HG02610 (cell line): ENCODE measurements at regions not wholly inside any gene's neighbourhood (a gene's known extent, or its start where the extent isn't known, plus 50 kb on each side); places are given as distances from the start of the nearest gene placed in this dataset.
"Not testable (repeated sequence)": the region's sequence is repeated elsewhere in the genome, so short reads cannot be mapped to it uniquely, and the experiment has no call there.

ENCODE experiments used
- ATAC-seq: cut with Tn5 transposase; IDR thresholded peaks from one replicate; pipeline ENCODE4 v1.9.1; 2021; ENCODE audit warnings: mild to moderate bottlenecking, moderate library complexity; ENCODE audit not compliant: unreplicated experiment

DNA sequence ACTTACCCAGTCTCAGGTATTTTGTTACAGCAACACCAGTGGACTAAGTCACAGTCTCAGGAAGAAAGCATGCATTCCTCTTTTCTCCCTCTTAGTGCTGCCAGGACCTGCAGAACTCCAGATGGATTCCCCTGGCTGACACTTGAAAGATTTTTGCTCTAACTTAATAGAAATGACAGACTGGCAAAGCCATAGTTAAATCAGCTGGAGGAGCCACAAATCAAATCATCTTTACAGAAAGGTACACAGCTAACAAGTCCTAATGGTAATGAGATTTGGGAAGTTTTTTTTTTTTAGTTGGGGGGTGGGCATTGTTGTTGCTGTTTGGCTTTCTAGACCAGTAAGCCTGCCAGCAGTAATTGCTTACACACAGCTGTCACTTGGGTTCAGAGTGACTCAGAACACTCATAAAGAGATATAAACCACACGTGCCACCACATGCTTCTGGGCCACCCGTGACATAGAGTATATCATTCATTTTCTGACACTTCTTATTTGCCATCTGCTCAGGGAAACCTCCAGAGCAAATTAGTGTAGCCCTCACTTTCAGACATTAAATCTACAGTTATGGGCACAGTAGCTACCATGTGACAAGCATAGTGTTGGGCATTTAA lies 72.4 kb downstream of the FH start:
- ATAC-seq: no peak

DNA sequence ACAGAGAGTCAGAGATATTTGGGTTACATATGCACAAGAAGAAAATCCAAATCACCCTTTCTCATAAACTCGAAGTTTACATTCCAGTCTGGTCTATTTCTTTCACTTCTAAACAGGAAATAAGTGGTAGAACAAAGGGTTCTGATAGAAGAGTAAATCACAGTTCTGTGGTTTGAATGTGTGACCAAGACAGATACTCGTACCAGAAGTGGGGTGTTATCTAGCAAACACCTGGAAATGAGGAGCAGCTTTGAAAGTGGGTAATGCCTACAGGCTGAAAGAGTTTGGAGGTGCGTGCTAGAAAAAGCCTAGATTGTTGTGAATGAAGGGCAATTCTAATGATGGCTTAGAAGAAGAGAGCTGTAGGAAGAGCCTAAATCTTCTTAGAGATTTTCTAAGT lies 74.7 kb downstream of the FH start:
- ATAC-seq: no peak

DNA sequence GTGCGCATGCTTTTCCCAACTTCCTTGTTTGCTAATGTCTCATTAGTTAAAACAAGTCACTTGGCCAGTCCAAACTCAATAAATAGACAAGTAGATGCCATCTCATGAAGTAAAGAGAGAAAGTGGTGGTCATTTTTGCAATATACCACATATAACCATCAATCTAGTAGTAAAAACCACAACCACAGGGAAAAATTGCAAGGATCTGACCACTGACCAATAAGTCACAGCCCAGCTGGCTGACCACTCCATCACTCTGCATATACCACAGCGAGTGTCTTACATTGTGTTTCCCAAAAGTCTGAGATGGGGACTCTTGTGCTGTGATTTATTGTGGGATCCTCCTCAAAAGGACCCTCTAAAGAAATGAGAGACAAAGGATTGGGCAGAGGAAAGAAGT lies 76.0 kb downstream of the FH start:
- no peak for ATAC-seq

- no peak for ATAC-seq
These were observed 76.9 kb downstream of the FH start for GRCh38 chr1:241442686-241443085.

DNA sequence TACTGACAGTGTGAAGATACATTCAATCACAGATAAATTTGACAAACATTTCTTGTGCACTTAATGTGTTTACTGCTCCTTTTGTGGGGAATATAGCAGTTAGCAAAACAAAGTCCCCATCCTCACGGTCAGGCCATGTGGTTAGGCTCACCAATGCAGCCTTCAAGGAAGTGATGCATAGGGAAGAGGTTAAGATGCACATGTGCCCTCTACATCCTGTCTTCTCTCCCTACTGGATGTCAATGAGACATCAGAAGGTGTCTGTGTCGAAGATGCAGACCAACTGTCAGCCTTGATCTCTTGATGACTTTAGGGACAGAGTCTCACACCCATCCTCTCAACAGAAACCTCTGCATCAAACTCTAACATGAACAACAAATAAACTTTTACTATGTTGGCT lies 78.7 kb downstream of the FH start:
- no peak for ATAC-seq

- ATAC-seq: not testable (repeated sequence)
These were observed 80.9 kb downstream of the FH start for GRCh38 chr1:241438686-241439085.

DNA sequence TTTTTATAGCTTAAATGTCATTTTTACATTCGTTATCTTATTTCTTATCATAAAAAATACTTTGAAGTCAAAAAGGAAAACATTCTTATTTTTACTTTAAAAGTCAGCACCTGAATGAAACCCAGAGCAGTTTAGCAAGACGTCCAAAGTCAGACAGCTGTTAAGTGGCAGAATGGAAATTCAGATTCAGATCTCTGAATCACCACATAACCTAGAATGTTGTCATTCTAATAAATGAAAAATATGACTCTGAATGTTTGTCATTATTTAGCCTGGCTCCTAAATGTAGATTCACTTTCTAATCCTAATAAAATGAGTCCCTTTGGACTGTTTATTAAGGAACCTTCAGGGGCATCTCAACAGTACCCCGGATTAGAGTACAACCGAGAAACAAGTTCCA lies 75.2 kb upstream of the RGS7 start:
- no peak for ATAC-seq

GRCh38 chr1:241425091-241425490 lies 68.1 kb upstream of the RGS7 start:
- not testable (repeated sequence) for ATAC-seq

DNA sequence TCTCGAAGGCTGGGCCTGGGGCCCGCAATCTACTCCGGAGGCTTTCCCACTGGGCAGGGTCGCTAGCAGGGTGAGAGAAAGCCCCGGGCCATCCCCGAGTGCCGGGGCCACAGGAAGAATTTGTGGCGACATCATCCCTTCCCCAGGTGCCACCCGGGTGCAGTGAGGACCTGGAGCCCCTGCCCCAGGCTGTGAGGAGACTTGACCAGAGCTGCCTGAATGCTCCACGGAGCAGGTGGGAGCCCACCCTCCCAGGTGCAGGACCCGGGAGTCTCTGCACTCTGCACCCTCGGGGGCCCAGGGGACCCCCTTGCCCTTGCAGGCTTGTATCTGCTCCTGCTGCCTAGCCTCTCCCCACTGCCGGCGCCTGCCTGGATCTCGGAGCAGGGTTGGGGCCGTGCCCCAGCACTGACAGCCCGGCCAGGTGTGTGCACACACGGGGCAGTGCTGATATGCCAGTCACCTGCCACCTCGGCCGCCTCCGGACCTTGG lies 67.5 kb upstream of the RGS7 start:
- ATAC-seq: peak; percentile 8

DNA sequence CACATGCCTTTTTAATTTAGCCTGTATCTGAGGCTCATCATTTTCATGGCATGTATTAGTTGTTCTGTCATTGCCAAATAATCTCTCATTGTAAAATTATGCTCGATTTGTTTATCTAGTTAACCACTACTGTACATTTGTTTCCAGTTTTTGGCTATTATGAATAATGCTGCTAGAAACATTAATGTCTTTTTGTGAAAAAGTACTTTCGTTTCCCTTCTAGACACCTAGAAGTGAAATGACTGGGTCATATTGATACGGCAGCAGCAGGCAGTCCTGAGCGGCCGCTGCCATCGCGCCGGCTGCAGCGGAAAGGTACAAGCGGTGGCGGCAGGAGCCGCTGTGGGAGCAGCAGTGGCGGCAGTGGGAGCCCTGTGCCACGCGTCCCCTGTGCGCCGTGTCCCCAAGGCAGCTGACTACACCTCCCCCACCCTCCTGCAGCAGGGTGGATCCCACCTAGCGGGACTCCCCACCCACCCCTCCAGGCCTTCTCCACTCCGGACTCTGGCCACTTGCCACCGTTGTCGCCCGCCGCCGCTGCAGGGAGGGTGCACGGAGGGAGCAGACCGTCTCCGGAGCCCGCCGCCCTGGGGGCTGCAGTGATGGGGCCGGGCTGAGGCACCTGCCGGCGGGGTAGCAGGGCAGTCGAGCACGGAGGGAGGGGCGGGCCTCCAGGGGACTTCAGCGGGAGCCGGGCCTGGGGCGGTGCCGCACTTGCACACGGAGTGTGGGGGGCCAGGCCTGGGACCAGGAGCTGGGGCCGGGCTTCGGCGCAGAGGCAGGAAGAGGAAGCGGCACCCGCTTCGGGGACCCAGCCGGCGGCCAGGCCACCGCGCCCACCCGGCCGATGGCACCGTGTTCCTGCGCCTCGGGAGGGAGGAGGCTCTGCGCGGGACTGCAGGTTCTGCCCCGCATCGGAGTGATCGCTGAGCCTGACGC lies 66.8 kb upstream of the RGS7 start:
- peak; percentile 87 for ATAC-seq

GRCh38 chr1:241422470-241422869 lies 65.5 kb upstream of the RGS7 start:
- no peak for ATAC-seq

DNA sequence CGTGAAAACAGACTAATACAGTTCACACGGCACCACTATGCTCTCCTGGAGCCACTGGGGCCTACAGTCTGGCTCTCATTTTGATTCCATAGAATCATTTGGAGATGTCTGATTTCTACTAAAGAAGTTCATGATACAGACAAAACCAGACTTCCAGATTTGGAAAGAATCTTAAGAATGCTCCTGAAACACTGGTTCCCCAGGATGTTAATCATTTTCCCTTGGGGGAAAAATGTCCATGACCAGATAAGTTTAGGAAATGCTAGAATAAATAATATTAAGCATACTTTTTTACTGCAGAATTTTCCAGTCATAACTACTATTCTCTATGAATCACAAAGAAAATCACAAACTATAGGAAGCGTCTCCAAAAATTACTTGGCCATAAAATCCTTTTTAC lies 63.0 kb upstream of the RGS7 start:
- no peak for ATAC-seq

DNA sequence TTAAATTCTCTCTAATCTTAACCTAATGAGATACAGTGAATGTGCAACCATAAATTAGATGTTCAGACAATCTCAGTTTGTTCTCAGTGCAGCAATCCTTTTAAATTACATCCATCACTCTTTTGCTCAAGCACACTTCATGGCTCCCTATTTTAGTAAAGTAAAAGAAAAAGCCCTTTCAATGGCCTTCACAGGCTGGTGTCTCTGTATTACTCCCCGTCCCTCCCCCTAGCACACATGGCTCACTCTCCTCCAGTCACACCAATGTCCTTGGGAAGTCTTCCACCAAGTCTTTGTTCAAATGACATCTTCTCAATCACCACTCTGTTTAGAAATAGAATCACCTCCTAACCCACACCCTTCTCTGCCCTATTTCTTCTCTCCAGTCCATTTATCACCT lies 60.3 kb upstream of the RGS7 start:
- ATAC-seq: no peak

GRCh38 chr1:241413974-241414373 lies 57.0 kb upstream of the RGS7 start:
- ATAC-seq: no peak

DNA sequence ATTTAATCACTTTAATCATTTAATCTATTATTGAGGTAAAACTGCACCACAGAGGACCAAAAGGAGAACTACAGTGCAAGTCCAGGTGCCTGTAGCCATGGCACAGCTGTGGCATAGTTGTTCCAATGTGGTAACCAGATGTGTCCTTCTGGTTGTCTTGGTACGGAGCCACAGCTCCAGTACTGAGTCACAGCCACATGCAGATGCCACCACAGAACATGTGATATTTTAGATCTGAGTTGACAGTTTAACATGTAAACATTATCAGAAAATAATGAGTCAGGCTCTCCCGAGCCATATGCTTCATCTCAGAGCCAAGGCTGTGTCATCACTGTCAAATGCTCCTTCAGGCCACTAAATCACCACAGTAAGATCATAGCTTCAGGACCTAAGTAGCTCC lies 56.4 kb upstream of the RGS7 start:
- peak; percentile 76 for ATAC-seq

GRCh38 chr1:241412646-241413045 lies 55.6 kb upstream of the RGS7 start:
- ATAC-seq: no peak

DNA sequence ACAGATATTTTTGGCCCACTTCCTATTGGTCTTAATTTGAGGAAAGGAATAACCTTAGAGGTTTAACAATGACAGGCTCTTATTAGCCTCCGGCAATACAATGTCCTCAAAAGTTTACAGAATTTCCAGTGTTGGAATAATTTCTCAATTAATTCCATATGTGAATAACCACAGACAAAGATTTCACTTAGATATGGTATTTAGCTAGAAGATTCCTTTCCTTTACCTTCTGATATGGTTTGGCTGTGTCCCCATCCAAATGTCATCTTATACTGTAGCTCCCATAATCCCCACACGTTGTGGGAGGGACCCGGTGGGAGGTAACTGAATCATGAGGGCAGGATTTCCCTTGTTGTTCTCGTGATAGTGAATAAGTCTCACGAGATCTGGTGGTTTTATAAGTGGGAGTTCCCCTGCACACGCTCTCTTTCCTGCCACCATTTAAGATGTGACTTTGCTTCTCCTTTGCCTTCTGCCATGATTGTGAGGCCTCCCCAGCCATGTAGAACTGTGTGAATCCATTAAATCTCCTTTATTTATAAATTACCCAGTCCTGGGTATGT lies 54.9 kb upstream of the RGS7 start:
- ATAC-seq: no peak

- no peak for ATAC-seq
These were observed 54.2 kb upstream of the RGS7 start for GRCh38 chr1:241411056-241411775.

DNA sequence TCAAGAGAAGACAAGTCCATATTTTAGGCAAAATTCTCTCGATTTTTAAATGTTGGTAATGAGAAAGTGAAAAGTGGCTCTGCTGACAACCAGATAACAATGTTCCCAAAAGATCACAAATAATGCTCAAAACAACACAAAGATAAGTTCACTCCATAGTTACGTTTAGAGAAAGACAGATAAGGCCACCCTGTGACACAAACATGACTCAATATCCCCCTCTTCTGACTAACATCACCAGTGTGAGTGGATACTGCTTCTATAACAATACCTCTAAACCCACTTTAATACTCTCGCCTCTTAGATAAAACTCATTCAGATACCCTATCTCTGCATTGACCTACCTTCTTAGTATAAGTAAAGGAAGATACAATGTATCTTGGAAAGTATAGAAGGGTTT lies 51.2 kb upstream of the RGS7 start:
- ATAC-seq: peak; percentile 43
